ENCODE measurements at regions not wholly inside any gene's neighbourhood (a gene's known extent, or its start where the extent isn't known, plus 50 kb on each side); places are given as distances from the start of the nearest gene placed in this dataset.
A peak's percentile ranks its signal among the peaks of the same experiment; 100 is the strongest.
"Not testable (repeated sequence)": the region's sequence is repeated elsewhere in the genome, so short reads cannot be mapped to it uniquely, and the experiment has no call there.

DNA sequence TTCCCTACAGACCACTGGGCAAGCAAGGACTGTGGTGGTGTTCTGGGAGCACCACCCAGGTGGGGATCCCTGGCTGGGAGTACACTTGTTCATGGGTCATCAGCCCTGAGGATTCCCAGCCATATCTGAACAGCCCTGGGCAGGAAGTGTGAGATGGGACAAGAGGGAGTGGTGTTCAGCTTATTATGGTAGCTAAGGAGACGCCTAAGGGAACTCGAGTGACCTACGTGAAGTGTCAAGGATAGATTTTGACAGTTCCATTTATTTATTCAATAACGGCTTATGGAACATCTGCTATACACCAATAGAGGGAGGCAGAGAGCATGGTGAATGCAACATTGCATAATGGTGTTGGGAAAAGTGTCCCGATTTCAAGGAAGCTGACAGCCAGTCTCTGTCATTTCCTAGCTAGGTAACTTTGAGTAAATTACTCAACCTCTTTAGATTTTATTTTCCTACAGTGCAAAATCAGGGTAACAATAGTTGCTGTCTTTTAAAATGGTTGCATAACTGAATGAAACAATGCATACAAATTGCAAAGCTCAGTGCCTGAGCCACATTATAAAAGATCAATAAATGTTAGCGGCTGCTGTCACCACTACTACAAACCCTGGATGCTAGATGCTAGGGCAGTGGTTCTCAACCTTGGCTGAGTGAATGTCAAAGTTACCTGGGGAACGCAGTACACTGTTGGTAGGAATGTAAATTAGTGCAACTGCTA lies 534.1 kb downstream of the GRIN2A start:
- no peak for DNase-seq

DNA sequence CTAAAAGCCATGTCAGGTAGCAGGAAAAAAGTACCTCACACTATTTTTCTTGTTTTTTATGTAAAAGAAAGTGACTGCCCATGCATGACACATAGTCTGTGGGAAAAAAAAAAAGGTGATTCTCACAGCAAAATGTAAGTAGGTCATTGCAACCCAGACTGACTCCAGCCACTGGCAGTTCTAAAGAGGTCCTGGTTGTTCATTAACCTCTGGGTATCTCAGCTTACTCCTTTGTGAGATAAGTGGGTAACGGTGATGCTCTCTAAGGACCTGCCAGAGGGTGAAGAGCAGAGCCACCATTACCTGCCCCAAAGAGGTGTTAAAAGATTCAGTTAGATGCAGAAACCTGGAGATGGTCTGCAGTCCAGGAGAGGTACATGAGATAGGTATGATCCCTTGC lies 531.9 kb downstream of the GRIN2A start:
- no peak for DNase-seq

DNA sequence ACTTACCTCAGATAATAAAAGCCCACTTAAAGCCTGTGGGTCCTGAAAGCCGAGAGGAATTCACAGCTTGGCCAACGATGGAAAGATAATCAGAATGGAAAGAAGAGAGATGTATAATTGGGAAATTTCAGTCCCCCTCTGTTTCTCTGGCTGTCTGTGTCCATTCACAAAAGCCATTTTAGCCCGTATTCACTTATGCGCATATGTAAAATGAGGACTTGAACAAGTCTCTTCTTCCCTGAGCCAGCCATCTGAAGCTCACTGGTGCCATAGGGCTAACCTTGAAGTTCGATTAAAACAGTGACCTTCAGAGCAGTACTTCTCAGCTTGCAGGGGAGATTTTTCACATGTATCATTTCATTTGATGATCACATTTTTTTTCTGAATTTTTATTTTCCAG lies 527.2 kb downstream of the GRIN2A start:
- DNase-seq = no peak

DNA sequence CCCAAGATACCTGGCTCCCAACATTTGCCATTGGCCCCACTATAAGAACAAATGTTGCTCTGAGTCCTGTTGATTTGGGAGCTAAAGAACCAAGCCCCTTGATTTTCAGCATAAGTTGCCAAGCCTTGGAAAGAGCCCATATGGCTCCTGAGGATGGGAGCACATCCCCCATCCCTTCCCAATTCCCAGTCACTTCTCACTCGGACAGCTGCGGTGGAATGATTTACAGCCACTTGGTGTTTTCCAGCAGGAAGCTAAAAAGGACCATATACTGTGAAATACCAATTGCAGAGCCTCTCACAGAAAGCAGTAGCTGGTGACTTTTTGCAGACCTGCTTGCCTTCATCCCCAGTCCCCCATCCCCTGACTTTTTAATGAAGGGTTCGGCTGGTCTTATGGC lies 524.6 kb downstream of the GRIN2A start:
- peak; percentile 41 for DNase-seq

DNA sequence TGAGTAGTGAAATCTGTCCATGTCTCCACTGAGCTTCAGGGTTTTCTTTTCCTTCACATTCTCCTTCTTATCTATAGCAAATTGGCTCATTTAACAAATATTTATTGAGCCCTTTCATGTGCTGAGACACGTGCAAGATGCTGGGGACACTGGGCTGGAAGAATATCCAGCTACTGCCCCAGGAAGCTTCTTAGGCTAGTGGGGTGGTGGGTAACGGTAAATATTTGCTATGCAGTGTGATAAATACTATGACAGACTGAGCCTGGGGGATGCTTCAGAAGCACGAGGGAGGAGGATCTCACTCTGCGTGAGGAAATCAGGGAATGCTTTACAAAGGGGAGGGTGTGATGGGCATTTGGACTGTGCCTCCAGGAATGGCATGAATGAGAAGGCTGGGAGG lies 524.1 kb downstream of the GRIN2A start:
- no peak for DNase-seq

DNA sequence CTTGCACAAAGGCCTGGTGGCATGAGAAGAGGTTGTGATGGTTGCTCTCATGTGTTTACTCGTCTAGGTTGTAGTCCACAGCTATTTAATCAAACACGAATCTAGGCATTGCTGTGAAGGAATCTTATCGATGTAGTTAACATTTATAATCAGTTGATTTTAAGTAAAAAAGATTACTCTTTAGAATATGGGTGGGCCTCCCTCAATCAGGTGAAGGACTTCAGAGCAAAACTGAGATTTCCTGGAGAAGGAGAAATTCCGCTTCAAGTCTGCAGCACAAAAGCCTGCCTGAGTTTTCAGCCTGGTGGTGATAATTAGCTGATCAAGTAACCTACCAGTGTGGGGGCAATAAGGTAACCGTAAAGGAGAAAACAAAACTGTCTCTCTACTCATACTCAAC lies 523.6 kb downstream of the GRIN2A start:
- DNase-seq = no peak

DNA sequence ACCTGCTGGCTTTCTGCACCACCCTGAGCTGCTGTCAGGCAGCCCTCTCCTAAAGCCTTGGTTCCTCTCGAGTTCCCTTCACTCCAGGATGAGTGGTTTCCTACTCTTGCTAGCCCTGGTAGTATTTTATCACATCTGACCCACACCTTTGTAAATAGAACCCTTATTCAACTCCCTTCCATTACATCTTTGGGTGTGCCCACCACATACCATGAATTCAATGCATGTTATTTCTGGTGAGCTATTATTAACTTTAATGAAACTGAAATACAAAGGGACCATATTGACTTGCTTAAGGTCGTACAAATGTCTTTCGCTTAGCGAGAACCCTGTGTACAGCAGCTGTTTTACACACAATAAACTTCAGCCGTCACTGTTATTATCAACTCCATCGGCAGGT lies 521.3 kb downstream of the GRIN2A start:
- no peak for DNase-seq

DNA sequence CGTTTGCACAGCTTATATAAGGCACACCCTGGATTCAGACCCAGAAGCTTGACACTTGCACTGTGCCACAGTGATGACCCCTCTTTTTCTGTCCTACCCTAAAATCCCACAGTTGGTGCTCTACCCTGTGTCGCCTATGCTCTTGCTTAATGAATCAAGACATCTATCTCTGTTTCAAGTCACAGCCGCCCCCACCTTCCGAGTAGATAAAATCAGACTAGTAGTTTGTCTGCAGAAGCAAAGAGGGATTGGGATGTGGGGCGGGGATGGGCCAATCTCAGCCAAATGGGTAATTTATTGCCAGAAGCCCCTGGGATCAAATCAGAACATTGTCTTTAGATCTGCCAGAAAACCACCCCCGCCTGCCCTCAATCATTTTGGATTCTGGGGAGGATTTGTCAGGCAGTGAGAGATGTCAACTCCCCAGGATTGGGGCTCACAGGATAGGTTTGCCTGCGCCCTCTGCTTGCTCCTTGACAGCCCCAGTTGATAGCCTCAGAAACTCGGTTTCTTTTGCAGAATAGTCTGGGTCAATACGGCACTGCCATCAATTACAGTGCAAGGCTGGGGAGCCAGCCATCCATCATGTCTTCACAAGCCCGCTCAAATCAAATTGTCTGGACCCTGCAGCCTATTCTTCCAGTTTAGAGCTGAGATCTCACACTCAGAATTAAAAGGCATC lies 520.8 kb downstream of the GRIN2A start:
- no peak for DNase-seq

DNA sequence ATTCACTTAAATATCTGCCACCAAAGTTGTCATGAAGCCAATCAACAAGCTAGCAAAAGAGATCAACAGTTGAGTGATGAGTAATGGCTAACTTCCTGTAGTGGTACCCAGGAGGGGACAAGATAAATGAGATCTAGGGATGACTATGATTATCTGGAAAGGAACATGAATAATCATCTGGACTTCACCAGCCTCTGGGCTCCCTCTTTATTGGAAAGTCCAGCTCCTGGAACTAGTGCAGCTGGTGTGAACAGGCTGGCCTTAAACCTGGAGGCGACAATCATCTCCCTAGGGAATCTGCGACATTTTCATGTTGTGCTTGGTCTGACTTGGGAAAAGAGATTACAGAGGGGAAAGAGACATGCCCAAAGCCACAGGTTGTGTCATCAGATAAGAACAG lies 518.6 kb downstream of the GRIN2A start:
- no peak for DNase-seq

DNA sequence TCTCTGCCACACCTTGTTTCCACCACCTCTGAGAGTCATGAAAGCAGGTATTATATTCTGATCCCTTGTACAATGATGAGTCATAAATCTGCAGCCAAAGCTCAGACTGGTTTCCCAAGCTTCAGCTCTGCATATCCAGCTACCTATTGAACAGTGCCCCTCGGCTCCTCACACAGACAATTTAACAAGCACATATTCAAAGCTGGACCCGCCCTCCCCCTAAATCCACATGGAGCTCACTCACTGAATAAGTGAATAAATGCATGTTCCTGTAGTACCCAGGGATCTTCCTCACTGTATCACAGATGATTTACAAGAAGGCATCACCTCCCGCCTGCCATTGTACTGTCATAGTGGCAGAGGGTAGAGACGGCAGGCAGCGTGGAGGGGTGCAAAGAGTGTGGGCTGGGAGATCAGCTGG lies 516.4 kb downstream of the GRIN2A start:
- DNase-seq = no peak

DNA sequence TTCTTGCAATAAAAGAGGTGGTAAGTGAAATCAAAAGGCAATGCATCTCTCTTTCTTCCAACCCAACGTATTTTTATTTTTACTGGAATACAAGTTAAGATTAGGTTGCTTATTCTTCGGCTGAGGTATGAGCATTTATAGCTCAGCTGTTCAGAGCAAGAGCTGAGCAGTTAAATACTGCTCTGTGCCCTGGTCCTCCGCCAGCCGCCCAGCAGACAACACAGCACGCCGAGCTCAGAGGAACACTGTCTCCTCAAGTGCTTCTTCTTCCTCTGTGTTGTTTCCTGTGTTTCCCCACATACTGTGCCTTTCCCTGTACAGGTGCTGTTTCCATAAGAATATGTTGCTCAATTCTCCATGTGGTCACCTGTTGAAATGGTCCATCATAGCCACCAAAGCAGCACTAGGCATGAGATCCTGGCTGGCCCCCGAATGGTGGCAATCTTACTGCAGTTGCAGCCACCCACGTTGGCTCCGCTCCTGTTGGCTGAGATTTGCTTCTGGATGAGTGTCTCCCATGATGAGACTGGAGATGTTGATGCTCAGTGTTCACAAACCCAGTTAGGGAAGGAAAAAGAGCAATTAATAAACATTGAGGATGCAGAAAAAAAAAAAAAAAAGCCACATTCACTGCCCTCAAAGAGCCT lies 515.3 kb downstream of the GRIN2A start:
- DNase-seq = no peak

DNA sequence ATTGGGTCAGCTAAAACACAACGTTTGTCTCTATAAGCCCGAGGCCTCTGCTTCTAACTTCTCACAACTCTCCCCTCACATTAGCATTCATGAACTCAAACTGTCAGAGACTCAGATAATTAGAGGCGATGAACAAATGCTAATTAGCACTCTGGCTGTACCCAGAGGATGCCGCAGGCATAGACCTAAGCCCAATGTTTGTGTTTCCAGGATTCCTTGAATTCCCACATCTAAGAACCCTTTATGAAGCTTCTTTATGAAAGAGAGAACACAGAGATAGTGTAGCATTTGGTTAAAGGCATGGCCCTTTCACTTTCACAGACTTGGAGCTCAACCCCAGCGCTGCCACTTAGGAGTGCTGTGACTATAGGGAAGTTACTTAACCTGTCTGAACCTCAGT lies 512.2 kb downstream of the GRIN2A start:
- no peak for DNase-seq

DNA sequence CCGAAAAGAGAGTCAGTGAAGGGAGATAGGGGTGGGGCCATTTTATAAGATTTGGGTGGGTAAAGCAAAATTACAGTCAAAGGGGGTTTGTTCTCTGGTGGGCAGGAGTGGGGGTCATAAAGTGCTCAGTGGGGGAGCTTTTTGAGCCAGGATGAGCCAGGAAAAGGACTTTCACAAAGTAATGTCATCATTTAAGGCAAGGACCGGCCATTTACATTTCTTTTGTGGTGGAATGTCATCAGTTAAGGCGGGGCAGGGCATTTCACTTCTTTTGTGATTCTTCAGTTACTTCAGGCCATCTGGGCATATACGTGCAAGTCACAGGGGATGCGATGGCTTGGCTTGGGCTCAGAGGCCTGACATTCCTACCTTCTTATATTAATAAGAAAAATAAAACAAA lies 511.6 kb downstream of the GRIN2A start:
- DNase-seq = not testable (repeated sequence)

DNA sequence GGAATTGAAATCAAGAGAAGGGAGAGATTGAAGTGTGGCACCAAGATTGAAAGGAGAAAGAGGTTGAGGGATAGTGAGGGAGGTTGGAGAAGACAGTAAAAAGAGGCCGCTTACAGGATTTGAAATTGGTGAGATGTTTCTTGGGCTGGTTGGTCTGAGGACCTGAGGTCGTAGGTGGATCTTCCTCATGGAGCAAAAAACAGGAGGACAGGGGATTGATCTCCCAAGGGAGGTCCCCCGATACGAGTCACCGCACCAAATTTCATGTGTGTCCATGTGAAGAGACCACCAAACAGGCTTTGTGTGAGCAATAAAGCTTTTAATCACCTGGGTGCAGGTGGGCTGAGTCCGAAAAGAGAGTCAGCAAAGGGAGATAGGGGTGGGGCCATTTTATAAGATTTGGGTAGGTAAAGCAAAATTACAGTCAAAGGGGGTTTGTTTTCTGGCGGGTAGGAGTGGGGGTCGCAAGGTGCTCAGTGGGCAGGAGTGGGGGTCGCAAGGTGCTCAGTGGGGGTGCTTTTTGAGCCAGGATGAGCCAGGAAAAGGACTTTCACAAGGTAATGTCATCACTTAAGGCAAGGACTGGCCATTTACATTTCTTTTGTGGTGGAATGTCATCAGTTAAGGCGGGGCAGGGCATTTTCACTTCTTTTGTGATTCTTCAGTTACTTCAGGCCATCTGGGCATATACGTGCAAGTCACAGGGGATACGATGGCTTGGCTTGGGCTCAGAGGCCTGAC lies 505.5 kb downstream of the GRIN2A start:
- not testable (repeated sequence) for DNase-seq

DNA sequence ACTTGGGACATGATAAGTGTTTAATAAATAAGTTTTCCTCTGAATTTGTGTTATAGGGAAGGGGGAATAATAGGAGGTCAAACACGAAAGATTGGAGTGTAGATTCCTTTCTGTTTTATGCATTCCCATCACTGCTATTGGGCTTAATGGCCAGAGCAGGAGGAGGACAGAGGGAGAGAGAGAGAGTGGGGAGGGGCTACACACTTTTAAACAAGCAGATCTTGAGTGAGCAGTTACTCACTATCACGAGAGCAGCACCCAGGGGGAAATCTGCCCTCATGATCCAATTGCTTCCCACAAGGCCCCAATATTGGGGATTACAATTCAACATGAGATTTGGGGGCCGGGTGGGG lies 505.0 kb downstream of the GRIN2A start:
- DNase-seq = no peak

DNA sequence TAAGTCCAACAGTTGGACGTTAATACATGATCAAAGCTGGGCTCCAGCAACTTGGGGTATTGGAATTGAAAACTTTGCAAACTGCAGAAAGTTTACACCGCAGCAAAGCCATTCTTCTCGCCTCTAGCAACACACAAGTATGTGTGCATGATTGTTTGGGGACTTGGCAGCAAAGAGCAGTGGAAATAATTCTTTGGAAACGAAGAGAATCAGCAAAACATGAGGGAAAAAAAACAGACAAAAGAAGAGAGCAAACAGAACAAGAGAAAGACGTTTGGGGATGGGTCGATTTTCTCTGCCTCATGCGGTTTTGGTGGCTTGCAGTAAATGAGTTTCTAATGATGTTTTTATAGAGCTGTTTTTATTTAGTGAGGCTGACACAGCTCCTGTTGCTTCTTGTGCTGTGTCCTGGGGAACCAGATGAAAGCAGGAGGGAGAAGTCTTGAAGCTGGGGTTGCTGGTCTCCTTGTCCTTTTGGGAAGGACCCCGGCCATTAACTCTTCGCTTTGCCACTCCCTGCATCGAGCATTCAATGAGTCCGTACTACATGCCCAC lies 502.9 kb downstream of the GRIN2A start:
- DNase-seq = no peak

DNA sequence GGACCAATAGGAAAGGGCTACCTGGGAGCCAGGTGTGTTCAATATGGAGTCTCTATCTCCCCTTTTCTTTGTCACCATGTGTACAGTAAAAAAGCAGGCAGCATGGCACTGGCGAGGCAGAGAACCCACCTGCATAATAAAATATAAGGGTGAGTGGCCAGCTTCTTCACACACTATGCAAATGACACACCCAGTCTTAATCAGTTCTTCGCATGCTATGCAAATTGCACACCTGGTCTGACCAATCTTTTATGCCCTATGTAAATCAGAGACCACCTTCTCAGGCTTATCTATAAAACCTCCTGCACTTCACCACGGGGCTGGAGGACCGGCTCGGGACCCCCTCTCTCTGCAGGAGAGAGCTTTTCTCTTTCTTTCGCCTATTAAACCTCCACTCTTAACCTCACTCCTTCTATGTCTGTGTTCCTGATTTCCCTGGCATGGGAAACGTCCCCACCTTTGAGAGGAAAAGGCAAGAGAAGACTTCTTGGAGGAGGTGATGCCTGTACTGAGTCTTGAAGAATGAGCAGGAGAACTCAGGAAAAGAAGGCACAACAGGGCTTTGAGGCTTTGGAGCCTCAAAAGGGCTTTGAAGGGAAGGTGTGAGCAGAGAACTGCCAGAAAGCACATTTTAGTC lies 502.1 kb downstream of the GRIN2A start:
- DNase-seq = no peak

DNA sequence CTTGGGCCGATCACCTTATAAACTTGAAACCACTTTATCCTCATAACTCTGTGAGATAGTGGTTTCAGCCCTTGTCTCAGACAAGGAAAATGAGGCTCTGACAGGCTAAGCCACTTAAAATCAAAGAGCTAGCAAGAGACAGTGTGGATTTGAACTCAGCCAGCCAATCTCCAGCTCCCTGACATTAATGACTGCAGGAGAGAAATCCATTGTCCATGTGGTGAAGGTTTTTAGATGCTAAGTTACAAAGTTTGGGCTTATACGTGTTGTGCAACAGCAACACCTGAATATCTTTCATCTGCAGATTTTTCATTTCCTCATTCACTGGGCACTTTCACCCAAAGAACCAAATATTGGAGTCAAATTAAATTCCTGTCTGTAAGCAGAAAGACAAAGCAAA lies 501.3 kb downstream of the GRIN2A start:
- DNase-seq = no peak

DNA sequence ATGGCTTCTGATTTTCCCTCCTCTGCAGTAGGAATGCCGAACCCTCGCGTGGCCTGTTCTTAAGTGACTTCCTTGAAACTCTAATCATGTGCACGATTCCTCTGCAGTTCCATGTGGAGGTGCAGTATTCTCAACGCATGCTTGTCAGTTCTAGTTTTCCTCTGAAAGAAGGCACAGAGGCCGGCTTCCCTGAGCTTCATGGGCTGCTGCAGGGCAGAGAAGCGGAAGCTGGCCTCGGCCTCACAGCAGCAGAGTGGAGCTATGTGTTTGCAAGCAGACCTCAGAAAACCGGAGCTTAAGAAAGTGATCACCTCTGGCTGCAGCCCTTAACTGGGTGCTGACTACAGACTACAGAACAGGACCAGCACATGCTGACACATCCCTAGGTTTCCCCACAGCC lies 500.7 kb downstream of the GRIN2A start:
- DNase-seq = no peak

DNA sequence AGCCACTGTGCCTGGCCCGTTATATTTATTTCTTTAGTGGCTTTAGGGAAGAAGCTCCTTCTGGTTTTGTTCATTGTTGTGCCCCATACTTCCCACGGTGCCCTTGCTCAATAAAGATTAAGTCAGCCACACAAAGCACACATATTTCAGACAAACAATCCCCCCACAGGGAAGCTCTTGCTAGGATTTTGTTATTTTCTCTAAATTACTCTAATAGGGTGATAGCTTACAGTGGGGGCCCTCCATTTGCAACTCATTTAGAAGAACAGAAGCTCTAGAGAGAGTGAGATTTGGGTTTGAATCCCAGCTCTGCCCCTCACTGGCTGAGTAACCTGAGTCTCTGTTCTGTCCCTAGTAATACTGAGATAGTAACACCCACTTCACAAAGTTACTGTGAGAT lies 499.9 kb downstream of the GRIN2A start:
- no peak for DNase-seq

DNA sequence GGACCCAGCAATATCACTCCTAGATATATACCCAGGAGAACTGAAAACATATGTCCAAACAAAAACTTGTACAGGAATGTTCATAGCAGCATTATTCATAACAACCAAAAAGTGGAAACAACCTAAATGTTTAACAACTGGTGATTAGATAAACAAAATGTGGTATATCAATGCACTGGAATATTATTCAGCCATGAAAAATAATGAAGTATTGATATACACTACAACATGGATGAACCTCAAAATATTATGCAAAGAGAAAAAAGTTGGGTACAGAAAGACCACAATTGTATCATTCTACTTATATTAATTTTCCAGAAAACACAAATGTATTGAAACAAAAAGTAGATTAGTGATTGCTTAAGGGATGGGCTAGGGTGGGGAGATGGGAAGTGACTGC lies 498.6 kb downstream of the GRIN2A start:
- DNase-seq = no peak

DNA sequence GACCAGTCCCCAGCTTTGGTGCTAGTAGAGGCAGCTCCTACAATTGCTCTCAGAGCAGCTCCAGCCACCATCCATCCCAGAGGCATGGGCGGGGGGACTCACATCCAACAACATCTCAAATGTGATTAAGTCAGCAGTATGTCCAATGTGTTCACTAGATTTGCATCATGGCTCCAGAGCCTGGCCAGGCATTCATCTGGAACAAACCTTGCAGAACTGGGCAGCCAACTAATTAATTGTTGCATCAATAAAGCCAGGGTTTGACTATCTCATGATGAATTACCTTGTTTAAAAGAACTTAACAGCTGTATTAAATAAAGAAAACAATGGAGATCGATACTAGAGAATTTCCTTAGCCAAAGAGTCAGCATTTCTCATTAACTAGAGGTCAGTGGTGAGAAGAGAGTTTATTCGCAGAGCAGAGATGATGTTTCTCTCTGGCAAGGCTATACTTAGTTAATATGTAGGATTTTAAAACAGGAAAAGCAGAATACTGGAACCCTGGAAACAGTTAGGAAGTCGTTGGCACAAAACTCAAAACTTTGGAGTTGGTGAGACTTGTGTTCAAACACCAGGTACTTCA lies 494.4 kb downstream of the GRIN2A start:
- DNase-seq = no peak

All from renal pelvis (tissue), 1 donor.